GOT3 (cell line): ENCODE measurements at regions not wholly inside any gene's neighbourhood (a gene's known extent, or its start where the extent isn't known, plus 50 kb on each side); places are given as distances from the start of the nearest gene placed in this dataset.

ENCODE experiments used
- DNase-seq: peaks from one replicate; lab custom pipeline; 2025; ENCODE audit warnings: mixed read lengths; lab: John Stamatoyannopoulos, UW

DNA sequence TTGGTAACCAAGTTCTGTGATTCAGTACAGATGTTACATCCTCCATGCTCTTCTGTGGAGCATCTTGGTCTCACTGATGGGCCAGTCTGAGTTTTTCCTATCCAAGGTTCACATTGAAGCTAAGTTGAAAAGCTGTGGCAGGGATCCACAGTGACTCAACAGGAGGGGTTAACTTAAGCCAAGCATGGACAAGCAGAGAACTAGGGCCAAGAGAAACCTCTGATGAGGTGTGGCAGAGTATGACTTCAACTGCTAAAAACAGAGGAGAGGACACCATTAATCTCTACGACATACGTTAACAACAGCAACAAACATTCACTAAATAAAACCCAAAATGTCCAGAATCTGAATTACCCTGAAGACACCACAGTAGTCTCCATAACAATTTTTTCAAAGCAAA, 268.1 kb upstream of the UBE2E2 start:
- DNase-seq = no peak

DNA sequence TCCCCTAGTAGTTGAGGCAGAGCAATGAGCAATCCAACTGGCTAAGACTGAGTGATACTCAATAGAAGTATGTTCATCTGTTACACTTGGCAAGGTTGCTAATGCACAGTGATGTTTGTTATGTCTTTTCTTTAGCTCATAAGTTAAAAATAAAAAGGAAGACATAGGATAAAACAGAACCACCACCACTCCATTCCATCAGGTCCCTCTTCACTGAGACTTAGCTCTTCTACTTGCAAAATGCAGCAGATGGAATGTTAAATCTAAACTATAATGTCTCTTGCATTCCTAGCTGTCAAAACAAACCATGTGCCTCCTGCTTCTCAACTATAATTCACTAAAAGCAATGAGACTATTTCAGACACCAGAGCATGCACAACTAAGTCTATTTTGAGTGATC, 265.6 kb upstream of the UBE2E2 start:
- DNase-seq = no peak

DNA sequence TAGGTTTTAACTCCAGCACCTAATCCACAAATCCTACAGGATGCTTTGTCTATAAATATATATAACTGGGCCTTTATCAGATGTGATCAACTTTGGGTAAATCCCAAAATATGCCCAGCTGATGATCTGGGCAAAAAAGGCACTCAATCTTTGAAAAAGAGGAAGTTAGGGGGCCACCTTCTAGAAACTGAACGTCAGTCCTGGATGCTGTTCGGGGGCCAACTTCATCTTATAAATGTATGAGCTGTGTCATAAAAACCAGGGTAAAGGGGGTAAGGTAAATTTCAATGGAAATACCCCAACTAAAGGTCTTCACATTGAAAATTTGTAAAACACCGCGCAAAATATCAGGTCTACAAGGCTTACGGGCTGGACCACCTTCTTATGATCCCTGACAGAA, 264.4 kb upstream of the UBE2E2 start:
- DNase-seq = no peak

DNA sequence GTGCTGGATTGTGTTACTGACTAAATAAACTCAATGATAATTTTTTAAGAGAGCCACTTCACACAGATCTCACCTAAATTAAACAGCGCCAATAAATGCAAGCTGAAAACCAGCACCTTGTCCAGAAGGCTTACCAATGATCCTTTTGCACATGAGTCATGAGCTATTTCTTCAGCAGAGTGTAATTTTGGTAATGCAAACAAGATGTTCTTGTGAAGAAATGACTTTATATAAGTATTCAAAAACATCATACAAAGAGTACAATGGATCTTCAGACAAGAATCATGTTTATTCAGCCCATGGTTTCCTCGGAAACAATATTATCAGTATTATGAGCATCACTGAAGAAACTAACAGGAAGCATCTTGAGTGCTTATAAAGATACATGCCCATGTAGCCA, 263.8 kb upstream of the UBE2E2 start:
- no peak for DNase-seq

DNA sequence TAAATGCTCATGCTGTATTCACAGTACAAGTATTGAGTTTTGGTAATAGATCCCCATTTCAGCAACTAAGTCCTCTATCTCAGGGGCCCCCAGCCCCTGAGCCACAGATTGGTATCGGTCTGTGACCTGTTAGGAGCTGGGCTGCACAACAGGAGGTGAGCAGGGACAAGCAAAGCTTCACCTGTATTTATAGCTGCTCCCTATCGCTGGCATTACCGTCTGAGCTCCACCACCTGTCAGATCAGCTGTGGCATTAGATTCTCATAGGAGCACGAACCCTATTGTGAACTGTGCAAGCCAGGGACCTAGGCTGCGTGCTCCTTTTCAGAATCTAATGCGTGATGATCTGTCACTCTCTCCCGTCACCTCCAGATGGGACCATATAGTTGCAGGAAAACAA, 262.8 kb upstream of the UBE2E2 start:
- no peak for DNase-seq

DNA sequence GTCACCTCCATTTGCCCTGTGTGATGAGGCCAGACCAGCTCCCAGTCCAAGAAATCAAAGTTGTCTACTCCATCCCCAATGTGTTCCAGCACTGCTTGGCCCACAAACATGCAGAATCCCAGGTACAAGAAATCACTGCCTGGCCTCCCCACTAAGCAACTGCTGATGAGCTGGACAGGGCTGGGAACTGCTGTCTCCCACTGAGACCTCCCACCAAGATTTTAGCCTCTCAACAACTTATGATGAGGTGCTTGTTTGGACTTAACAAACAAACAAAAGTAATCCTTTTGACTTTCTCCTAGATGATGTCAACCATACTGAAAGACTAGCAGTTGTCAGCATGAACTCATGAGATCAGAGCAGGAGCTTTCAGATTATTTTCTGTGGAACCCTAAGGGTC, 260.1 kb upstream of the UBE2E2 start:
- DNase-seq = no peak

DNA sequence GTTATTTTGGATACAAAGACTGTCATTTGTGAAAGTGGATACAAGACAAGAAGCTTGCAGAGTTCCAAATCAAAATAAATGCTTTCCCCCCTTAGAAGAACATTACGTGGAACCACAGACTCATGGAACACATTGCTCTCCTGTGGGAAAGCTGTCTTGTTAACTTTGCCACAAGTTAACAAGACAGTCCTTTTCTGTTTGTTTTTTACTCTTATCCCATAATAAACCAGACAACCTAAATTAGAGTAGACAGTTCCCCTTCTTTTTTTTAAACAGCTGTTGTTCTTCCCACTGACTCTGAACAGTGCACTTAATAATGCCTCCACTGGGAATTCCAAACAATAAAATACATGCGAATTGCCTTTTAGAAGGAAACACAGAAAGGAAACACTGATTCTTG, 255.3 kb upstream of the UBE2E2 start:
- no peak for DNase-seq

DNA sequence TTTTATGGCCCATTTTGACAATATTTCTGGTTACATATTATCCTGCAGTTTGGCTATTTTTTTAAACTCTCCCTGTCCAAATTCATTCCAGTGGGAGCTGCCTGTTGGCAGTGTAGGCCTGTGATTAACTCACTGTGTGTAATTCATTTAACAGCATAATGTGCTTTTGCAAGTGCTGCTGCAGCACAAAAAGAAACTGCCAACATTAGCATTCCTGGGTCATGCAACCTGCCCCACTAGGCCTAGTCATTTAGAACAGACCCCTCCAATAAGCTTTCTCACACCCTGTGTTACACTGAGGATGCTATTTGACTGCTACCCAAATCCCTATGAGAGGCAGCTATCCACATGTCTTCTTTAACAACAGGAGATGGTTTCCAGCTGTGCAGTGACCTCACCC, 251.2 kb upstream of the UBE2E2 start:
- DNase-seq = no peak

DNA sequence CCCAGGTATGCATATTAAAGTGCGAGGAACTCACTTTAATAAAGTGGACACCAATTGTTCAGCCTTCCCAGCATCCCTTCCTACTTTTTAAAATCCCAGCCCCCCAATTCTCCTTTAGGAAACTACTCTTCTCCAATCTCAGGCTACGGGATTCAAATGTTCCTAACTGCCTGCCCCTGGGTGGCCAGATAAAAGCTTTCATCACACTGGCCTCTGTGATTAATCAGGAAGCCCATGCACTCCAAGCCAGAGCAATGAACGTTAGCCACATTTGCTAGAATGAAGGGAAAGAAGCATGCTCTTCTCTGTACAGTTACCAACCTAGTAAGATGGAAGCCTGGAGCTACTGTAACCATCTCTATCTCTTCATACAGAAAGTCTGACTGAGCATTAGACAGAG, 250.3 kb upstream of the UBE2E2 start:
- no peak for DNase-seq

DNA sequence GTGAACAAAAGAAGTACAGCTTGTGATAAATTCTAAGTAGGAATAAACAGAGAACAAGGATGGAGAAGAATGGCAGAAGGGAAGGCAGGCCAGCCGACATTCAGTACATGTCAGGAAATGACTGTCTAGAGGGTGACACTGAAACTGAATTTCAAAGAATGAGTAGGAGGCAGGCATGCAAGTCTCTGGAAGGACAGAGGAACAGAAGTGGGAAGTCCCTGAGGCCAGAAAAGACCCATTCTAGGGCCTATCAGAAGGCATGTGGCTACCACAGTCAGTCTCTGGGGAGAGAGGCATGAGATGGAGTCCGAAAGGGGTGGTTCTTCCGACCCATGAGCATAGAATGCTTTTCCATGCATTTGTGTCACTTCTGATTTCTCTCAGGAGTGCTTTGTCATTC, 243.5 kb upstream of the UBE2E2 start:
- no peak for DNase-seq

DNA sequence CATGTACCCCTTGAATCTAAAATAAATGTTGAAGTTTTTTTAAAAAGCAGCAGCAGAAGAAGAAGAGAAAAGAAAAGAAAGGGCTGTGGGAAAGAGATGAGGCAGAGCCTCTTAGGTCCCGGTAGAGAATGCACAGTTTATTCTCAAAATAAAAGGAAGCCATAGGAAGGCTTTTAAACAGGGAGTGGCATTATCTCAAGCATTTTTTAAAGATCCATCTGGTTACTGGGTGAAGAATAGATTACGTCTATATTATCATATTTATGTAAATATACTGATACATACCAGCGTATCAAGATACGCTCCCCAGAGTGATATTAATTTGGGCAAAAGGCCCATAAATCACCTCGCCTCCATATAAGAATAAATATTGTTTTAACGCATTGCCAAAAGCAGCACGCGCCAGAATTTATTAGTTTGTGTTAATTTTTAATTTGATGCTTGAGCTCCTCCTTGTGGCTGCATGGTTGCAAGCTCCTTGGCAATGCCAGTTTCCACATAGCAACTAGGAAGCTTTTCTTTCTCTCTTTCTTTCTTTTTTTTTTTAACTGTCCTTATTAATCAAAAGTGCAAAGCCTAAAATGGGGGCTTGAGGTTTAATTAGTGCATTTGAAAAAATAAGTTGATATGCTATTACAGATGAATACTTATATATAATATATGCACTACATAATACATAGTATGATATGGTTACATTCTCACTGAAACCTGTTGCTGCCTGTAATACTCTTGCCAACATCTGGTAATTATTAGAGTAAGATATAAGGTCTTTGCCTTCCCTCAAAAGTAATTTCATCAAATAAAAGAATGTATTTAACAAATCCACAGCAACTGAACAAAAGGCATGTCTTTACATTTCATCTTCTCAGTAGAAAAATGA, 242.8 kb upstream of the UBE2E2 start:
- no peak for DNase-seq

DNA sequence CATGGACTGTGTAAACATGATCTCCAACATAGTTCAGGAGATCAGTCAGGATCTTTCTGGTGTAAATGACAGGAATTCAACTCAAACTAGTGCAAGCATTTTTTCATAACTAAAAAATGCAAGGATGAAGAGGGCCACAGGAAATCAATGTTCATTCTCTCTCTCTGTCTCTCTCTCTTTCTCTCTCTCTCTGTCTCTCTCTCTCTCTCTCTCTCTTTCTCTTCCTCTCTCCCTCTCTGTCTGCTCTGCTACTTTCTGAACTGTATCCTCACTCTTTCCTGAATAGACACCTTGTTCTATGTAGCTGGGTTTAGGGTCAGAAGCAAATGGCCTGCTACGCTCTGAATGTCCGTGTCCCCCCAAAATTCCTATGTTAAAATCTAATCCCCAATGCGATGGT, 240.9 kb upstream of the UBE2E2 start:
- no peak for DNase-seq

DNA sequence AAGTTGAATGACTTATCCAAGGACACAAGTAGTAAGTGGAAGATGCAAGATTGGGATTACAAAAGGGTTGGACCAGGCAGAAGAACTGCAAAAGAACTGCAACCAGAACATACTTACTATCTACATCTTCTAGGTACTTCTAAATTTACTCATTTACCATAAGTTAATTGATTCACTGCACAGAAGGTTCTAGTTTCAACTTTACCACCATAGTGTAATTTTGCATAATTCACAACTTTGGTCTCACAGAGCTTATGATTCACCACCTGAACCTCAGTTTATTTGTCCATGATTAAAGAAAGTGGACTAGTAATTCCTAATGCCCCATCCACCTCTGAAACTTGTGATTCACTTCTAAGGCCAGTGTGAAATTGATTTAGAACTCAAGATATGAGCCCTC, 236.8 kb upstream of the UBE2E2 start:
- DNase-seq = no peak

DNA sequence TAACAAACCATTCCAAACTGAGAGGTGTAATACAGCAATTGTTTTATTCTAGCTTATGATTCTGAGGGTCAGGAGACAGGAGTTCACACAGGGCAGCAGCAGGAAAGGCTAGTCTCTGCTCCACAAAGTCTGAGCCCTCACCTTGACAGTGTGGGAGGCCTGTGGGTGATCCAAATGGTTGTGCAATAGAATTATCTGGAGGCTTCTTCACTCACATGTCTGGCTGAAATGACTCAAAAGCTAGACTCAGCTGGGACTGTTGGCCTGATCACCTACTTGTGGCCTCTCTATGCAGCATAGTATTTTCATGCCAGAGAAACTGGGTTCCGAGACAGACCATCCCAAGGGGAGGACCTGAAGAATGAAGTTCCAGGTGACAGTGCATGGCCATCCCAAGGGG, 233.9 kb upstream of the UBE2E2 start:
- no peak for DNase-seq

DNA sequence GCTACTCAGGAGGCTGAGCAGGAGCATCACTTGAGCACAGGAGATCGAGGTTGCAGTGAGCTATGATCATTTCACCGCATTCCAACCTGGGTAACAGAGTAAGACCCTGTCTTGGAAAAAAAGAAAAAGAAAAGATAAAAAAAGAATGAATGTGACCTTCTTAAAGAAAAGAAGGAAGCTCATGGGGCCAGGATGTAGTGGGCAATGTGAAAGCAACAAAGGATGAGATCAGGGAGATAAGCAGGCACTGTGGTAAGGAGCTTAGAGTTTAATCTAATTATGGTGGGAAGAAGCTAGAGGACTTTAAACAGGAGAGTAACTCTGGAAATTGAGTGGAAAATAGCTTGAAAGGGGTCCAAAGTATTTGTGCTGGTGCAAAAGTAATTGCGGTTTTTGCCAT, 231.6 kb upstream of the UBE2E2 start:
- no peak for DNase-seq

DNA sequence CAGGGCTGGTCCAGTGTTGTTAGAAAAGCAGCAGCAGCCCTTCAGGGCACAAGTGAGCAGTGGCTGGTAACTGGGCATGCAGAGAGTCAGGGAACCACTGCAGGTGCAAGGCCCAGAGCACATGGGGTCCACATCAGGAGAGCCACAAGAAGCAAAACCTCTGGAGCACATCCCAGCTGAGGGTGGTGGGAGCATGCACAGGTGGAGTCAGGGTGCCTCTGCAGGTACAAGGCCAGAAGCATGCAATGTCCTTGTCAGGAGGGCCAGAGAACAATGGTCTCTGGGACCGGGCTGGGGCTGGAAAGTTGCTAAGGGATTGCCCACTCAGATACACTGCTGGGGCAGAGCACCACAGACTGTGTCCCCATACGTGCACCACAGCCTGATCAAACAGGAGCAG, 226.1 kb upstream of the UBE2E2 start:
- no peak for DNase-seq

DNA sequence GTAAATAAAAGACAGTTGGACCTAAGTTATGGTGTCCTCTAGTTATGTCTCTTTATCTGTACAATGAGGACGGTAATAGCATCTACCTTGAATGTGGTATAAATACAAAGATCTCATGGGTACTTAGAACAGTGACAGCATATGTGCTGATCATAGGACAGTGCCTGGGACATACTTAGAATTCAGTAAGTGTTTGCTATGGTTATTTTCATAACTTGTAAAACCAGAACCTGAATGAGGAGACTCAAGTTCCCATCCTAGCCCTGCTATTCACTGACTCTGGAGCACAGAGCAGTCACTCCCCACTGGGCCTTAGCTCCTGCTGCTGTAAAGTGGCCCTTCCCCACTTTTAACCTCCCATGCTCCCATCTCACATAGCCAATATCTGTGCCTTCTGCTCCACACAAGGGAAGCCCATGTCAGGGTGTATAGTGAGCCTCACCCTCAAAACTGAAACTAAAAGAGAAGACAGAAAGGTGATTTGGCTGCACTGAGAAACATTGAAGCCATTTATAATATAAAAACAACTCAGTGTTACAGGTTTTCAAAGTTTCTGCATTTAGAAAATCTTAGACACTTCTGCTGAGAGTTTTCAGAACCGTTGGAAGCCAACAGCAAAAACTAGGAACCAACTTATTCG, 225.4 kb upstream of the UBE2E2 start:
- DNase-seq = no peak

DNA sequence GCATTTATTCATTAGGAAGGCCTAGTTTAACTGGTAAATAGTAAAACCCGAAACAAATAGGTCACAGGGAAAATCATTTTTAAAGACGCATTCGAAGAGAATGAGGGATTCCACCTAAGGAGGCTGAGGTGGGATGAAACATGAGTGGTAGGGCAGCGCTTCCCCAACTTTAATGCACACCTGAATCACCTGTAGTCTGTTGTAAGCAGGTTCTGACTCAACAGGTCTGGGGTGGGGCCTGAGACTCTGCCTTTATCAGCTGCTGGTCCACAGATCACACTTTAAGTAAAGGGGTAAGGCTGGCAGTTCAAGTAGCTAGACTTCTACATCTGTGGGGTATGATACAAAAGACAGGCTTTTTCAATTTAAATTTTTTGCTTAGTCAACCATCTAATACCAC, 223.5 kb upstream of the UBE2E2 start:
- no peak for DNase-seq

DNA sequence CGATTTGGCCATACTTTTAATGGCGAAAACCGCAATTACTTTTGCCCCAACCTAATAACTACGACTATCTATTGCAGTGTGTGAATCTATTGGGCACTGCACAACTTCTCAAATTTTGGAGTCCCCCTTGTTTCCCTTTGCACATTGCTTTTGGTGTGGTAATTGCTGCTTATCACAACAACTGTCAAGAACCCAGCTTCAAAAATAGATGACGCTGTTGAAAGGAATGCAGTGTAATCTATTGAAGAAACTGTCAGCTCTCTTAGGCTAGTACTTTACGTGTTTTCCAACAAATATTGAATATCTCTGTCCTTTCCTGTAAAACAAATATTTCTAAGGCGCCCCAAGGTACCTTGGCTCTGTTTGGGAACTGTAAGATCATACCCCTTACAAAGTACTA, 222.8 kb upstream of the UBE2E2 start:
- DNase-seq = no peak

DNA sequence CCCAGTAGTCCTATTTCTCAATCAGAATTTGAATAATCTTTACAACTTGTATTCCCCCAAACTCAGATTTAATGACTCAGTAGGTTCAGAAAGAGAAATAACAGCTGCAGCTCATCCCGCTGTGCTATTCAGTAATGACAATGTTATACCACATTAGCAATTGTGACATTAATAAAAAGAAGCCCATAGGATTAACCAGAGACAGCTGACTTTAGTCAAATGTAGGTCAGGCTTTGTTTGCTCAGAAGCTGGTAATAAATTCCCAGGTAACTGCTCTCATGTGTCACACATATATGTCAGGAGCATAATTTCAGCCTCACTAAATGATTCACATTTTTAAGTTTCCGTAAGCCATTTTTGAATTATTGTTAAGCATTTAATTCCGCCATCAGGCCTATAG, 222.0 kb upstream of the UBE2E2 start:
- DNase-seq = no peak

DNA sequence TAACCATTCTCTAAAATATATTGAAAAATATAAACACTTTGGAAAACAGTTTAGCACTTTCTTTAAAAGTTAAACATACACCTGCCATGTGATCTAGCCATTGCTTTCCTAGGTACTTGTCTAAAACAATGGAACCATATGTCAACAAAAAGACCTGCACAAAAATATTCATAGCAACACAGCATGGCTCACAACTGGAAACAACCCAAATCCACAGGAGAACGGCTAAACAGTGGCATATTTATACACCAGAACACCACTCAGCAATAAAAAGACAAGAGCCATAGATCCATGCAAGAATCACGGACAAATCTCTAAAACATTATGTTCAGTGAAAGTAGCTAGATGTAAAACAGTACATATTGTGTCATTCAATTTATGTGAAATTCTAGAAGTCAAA, 221.3 kb upstream of the UBE2E2 start:
- no peak for DNase-seq

DNA sequence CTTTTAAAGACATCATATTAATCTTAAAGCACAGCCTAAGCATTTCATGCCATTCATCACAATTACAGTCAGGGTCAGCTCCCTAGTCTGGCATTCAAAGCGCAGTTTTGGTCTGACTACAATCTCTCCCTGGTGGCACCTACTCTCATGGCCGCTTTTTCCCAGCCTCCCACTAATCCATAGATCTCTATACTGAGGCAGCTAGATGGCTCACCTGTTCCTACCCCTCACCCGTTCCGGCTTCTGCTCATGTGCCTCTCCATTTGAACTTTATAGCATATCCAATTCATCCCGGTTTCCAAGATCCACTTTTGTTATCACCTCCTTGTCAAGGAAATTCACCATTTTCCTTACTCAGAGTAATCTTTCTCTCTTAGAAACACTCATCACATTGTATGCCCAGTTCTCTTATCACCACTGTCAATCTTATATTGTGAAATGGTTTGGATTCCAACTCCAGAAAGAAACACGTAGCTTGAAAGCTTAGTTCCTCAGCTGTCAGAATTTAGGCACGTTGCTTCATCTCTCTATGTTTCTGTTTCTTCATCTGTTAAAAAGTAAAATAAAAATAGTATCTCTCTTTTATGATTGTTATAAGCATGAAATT, 220.0 kb upstream of the UBE2E2 start:
- DNase-seq = no peak

DNA sequence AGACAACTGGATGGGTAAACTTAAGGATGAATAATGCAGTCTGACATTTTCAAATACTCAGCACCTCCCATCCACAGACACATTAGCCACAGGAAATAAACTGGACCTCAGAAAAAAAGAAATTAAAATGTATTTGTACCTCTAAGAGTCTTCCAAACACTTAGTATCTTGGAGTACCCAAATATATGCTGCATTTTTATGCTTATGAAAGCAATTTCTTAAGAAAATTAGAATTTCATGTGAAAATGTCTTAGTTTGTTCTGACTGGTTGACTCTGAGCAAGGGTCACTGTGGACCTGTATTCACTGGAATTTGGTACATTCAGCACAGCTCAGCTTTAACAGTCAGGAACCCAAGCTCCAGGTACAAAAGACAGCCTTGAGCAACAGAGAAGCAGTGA, 216.2 kb upstream of the UBE2E2 start:
- no peak for DNase-seq
